Esophagus squamous epithelium (tissue), 4 donors: ENCODE measurements at regions not wholly inside any gene's neighbourhood (a gene's known extent, or its start where the extent isn't known, plus 50 kb on each side); places are given as distances from the start of the nearest gene placed in this dataset.

Source experiments
- POLR2A ChIP-seq, 4 donors: fragments of 450-650 bp; IDR thresholded peaks; one replicate each; pipeline ENCODE4 v1.6.1; 2017; ENCODE audit warnings: antibody characterized with exemption in 4 of 4, mild to moderate bottlenecking in 4 of 4, moderate library complexity in 3 of 4
- TF ChIP-seq, protein P1 (sequence below), 6 experiments: fragments of 450-650 bp in 4 of 6; fragments of 200-600 bp in 2 of 6; sonication (generic) in 2 of 6; IDR thresholded peaks; one replicate each; pipeline ENCODE4 v1.5.1; 2016 to 2019; ENCODE audit warnings: antibody characterized with exemption in 6 of 6, mild to moderate bottlenecking in 4 of 6, moderate library complexity in 4 of 6

DNA sequence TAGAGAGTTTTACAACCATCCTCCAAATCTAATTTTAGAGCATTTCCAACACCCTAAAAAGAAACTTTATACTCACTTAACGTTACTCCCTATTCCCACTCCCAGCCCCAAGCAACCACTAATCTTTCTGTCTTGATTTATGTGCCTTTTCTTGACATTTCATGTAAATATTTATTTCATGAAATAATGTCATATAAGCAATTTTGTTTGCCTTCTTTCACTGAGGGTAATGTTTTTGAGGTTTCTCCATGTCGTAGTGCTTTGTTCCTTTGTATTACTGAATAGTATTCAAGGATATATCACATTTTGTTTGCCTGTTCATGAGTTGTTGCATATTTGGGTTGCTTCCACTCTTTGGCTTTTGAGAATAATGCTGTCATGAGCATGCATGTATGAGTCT is 155.4 kb upstream of the PLAAT1 start:
- TF ChIP-seq, protein P1, sequence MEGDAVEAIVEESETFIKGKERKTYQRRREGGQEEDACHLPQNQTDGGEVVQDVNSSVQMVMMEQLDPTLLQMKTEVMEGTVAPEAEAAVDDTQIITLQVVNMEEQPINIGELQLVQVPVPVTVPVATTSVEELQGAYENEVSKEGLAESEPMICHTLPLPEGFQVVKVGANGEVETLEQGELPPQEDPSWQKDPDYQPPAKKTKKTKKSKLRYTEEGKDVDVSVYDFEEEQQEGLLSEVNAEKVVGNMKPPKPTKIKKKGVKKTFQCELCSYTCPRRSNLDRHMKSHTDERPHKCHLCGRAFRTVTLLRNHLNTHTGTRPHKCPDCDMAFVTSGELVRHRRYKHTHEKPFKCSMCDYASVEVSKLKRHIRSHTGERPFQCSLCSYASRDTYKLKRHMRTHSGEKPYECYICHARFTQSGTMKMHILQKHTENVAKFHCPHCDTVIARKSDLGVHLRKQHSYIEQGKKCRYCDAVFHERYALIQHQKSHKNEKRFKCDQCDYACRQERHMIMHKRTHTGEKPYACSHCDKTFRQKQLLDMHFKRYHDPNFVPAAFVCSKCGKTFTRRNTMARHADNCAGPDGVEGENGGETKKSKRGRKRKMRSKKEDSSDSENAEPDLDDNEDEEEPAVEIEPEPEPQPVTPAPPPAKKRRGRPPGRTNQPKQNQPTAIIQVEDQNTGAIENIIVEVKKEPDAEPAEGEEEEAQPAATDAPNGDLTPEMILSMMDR (IDR thresholded peaks at IDR 0.05), result no peak
- no peak for TF ChIP-seq POLR2A (IDR thresholded peaks at IDR 0.05)
